ENCODE measurements at regions not wholly inside any gene's neighbourhood (a gene's known extent, or its start where the extent isn't known, plus 50 kb on each side); places are given as distances from the start of the nearest gene placed in this dataset.
"Not testable (repeated sequence)": the region's sequence is repeated elsewhere in the genome, so short reads cannot be mapped to it uniquely, and the experiment has no call there.

DNA sequence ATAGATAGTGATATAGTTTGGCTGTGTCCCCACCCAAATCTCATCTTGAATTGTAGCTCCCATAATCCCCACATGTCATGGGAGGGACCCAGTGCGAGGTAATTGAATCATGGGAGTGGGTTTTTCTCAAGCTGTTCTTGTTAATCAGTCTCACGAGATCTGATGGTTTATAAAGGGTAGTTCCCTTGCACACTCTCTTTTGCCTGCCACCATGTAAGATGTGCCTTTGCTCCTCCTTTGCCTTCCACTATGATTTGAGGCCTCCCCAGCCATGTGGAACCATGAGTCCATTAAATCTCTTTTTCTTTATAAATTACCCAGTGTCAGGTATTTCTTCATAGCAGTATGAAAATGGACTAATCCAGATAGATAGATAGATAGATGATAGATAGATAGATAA, 73.8 kb upstream of the NFASC start:
- TF ChIP-seq POLR2A (IDR thresholded peaks at IDR 0.05): not testable (repeated sequence)
- TF ChIP-seq, protein P1, sequence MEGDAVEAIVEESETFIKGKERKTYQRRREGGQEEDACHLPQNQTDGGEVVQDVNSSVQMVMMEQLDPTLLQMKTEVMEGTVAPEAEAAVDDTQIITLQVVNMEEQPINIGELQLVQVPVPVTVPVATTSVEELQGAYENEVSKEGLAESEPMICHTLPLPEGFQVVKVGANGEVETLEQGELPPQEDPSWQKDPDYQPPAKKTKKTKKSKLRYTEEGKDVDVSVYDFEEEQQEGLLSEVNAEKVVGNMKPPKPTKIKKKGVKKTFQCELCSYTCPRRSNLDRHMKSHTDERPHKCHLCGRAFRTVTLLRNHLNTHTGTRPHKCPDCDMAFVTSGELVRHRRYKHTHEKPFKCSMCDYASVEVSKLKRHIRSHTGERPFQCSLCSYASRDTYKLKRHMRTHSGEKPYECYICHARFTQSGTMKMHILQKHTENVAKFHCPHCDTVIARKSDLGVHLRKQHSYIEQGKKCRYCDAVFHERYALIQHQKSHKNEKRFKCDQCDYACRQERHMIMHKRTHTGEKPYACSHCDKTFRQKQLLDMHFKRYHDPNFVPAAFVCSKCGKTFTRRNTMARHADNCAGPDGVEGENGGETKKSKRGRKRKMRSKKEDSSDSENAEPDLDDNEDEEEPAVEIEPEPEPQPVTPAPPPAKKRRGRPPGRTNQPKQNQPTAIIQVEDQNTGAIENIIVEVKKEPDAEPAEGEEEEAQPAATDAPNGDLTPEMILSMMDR (IDR thresholded peaks at IDR 0.05): not testable (repeated sequence)
